HPDE6-E6E7 (cell line): ENCODE measurements at regions not wholly inside any gene's neighbourhood (a gene's known extent, or its start where the extent isn't known, plus 50 kb on each side); places are given as distances from the start of the nearest gene placed in this dataset.
"Not testable (repeated sequence)": the region's sequence is repeated elsewhere in the genome, so short reads cannot be mapped to it uniquely, and the experiment has no call there.

Source experiments
- DNase-seq: peaks from one replicate; pipeline ENCODE4 v3.0.0; 2011; ENCODE audit warnings: missing footprints; ENCODE audit errors: extremely low spot score

- DNase-seq, result no peak
These were observed 972.1 kb upstream of the PRR20A start for GRCh38 chr13:56168581-56168980.

DNA sequence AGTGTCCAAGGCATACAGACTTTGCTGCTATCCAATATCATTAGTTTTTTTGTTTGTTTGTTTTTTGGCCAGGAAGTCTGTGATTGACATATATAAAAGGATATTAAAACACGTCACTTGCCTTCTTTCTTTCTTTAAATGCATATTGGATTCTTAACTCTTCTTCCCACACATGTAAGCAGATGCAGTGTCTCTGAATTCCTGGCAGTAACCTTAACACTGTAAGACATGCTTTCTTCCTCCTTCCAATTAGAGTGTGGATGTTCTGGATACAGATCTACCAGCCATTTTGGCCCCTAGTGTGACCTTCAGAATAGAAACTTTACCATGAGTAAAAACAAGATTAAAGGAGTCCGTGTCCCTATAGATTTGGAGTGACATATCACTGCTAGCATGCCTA lies 967.4 kb upstream of the PRR20A start:
- no peak for DNase-seq

DNA sequence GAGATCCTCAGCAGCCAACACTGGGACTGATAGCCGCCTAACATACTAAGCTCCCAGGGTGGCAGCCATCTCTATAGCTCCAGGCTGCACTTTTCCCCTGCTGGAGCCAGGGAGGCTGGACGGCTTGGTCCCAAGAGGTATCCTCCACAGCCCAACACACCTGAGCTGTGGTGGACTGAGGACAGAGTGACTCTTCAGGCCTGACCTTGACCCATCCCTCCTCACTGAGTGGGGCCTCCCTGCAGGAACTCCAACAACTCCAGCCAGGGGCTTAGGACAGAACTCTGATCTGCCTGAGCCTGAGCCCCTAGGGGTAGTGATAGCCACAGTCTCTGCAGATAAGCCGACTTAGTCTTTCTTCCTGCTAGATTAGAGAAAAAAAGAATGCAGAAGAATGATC lies 958.1 kb upstream of the PRR20A start:
- DNase-seq, result no peak

DNA sequence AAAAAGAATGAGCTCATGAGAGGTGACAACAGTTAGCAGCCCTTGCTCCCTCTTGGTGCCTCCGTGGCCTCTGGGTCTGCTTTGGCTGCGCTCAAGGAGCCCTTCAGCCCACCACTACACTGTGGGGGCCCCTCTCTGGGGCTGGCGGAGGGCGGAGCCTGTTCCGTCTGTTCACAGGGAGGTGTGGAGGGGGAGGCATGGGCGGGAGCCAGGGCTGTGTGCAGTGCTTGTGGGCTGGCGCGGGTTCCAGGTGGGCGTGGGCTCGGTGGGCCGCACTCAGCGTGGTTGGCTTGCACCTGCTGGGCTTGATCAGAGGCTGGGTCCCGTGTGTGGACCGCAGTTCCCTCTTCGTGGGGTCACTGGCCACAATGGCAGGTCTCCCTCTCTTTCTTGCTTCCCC lies 953.4 kb upstream of the PRR20A start:
- DNase-seq, result no peak

GRCh38 chr13:56188582-56188981 lies 952.1 kb upstream of the PRR20A start:
- DNase-seq, result not testable (repeated sequence)

DNA sequence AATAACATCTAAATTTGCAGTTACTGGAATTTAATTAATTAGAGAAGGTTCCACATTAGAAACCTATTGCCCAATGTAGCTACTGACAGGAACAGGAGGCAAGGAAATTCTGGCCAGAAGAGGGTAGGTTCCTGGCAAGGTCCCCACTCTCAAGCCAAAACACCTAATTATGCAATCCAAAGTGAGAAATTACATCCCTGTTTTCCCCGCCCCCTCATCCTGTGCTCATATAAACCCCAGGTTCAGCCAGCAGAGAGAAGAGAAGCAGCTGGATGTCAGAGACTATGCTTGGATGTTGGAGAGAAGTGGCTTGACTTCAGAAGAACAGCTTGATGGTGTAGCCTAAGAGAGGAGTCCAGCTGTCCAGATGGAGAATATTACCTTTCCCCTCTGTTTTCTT lies 951.3 kb upstream of the PRR20A start:
- no peak for DNase-seq

DNA sequence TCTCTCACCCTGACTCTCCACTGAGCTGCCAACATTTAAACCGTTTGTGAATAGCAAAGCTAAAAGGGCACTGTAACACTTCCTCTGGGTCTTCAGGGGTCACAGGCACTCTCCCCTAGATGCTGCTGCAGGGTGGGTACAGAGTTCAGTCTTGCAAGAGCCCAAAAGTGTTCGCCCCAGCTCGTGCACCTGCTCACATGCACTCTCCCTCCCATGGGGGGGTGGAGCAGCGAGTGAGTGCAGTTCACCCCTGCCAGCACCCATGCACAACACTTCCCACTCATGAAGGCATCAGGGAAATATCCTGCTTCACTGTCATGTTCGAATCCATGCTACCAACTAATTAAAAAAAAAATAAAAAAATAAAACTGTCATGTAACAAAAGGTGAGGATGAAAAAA lies 950.7 kb upstream of the PRR20A start:
- no peak for DNase-seq

- no peak for DNase-seq
These were observed 942.4 kb upstream of the PRR20A start for GRCh38 chr13:56198350-56198749.

DNA sequence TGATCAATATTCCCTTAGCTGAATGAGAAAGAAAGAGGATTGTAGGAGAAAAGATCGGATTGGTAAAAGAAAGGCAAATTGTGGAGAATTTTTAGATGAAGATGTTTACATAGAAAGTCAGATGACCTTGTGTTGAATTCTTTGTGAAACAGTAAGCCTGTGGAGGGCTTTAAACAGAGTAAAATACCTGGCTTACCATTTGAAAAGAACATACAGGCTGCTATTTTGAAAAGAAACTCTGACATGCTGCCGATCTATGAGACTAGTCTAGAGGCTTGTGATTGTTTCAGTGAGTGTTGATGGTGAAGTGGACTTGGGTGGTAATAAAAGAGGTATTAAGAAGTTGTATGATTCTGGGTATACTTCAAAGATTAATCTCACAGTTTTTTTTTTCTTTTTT lies 938.9 kb upstream of the PRR20A start:
- no peak for DNase-seq

- no peak for DNase-seq
These were observed 924.5 kb upstream of the PRR20A start for GRCh38 chr13:56216221-56216620.

DNA sequence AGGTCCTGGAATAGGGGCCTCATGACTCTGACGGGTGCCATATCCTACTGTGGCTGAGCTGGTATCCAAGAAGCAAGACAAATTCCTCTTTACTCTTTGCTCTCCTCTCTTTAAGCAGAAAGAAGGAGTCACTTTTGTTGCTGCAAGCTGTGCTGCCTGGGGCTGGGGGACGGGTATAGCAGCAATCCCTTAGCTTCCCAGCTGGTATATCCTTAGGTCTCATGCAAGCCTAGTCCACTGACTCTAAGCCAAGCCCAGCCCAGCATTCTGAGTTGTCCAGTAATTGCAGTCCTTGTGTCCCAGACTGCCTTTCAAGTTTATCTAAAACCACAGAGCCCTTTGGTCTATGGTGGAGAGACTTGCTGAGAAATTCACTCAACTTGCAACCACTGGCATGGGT lies 893.0 kb upstream of the PRR20A start:
- DNase-seq, result no peak

GRCh38 chr13:56271686-56272085 lies 869.0 kb upstream of the PRR20A start:
- DNase-seq, result no peak

DNA sequence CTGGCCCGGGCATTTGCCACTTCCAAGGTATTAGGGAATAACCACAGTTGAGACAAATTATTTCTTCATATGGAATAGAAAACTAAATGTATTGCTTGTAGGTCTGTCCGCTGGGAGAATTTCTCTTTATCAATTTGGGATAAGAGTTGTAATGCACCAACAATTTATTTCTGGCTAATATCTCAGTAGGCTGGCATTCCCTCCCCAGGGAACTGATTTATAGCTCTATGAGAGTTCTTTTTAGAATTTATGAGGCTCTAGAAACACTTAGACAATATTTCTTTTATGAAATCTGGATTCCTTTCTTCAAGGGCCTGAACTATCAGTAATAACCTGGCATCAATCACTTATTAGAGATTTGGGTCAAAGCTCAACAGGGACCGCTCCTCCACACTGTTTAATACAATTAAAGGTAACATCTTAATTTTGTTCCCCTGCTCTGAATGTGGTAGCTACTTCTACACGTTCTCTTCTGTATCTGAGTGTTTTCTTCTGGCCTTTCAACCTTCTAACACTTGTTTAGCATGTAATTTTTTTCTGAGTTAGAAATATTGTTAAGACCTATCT lies 857.4 kb upstream of the PRR20A start:
- no peak for DNase-seq

DNA sequence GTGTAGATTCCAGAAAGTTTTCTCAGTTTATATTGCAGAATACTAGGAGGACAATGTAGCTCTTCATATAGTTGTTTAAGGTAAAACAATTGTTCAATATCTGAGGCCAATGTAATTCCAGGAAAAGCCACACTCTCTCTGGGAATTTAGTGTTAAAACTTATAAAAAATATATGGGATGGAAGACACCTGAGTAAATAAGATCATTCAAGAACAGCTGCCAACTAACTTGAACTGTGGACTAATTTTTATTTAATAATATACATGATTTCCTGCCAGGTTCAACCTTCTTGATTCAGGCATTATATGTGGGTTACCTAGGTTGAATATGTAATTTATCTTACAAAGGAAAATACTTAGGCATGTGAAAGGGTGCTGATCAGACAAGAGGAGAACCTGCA lies 841.1 kb upstream of the PRR20A start:
- DNase-seq, result no peak

GRCh38 chr13:56314765-56315164 lies 826.0 kb upstream of the PRR20A start:
- no peak for DNase-seq

- DNase-seq, result no peak
These were observed 822.9 kb upstream of the PRR20A start for GRCh38 chr13:56317841-56318240.

GRCh38 chr13:56332671-56333070 lies 808.0 kb upstream of the PRR20A start:
- DNase-seq, result no peak

- no peak for DNase-seq
These were observed 804.9 kb upstream of the PRR20A start for GRCh38 chr13:56335775-56336174.

GRCh38 chr13:56338421-56338820 lies 802.3 kb upstream of the PRR20A start:
- no peak for DNase-seq

- no peak for DNase-seq
These were observed 793.7 kb upstream of the PRR20A start for GRCh38 chr13:56347014-56347413.

GRCh38 chr13:56349866-56350265 lies 790.9 kb upstream of the PRR20A start:
- DNase-seq, result no peak

DNA sequence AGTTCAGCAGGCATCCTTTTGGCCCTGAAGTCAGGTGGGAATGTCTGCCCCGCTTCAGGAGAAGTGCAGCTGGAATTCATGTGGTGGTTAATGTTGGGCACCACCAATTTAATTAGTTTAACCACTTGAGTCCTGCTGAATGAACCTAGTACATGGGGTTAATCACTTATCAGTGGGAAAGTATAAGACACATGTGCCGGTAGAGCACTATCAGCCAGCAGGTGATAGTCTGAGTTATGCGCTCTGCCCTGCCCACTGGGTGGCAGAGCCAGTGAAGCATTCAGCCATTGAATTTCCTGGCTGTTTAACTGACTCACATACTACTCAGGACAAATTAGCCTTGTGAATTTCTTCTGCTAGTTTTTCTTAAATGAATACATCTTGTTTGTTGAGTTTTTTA lies 789.7 kb upstream of the PRR20A start:
- DNase-seq, result peak; percentile 33

DNA sequence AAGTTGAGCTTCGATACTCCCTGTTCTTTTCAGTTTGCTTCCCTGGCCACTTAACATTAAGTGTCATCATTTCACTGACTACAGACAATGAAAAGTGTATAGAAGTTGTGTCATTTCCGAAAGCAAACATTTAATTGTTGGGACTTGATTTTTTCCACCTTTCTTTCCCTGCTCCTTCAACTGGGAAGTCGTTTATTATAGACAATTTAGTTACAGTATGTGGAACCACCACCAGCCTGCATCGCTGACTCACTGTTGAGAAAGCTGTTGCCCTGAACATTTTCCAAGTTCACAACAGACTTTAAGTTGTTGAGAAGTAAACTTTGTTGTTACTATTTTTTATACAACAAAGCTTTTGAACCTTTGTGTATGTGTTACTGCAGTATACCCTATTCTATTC lies 788.4 kb upstream of the PRR20A start:
- DNase-seq, result peak; percentile 4

GRCh38 chr13:56352901-56353300 lies 787.8 kb upstream of the PRR20A start:
- DNase-seq, result no peak

- no peak for DNase-seq
These were observed 784.0 kb upstream of the PRR20A start for GRCh38 chr13:56356690-56357089.
